ENCODE measurements at regions not wholly inside any gene's neighbourhood (a gene's known extent, or its start where the extent isn't known, plus 50 kb on each side); places are given as distances from the start of the nearest gene placed in this dataset.

GRCh38 chr2:71929482-71929772 lies 218.2 kb downstream of the CYP26B1 start:
- TF ChIP-seq, protein P1, sequence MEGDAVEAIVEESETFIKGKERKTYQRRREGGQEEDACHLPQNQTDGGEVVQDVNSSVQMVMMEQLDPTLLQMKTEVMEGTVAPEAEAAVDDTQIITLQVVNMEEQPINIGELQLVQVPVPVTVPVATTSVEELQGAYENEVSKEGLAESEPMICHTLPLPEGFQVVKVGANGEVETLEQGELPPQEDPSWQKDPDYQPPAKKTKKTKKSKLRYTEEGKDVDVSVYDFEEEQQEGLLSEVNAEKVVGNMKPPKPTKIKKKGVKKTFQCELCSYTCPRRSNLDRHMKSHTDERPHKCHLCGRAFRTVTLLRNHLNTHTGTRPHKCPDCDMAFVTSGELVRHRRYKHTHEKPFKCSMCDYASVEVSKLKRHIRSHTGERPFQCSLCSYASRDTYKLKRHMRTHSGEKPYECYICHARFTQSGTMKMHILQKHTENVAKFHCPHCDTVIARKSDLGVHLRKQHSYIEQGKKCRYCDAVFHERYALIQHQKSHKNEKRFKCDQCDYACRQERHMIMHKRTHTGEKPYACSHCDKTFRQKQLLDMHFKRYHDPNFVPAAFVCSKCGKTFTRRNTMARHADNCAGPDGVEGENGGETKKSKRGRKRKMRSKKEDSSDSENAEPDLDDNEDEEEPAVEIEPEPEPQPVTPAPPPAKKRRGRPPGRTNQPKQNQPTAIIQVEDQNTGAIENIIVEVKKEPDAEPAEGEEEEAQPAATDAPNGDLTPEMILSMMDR (IDR thresholded peaks at IDR 0.05), result no peak
- no peak for TF ChIP-seq POLR2A (IDR thresholded peaks at IDR 0.05)

Data from tibial nerve (tissue), 3 donors.